ENCODE measurements at regions not wholly inside any gene's neighbourhood (a gene's known extent, or its start where the extent isn't known, plus 50 kb on each side); places are given as distances from the start of the nearest gene placed in this dataset.
A peak's percentile ranks its signal among the peaks of the same experiment; 100 is the strongest.

GRCh38 chrX:68588602-68589371 lies 58.7 kb upstream of the STARD8 start:
- Histone ChIP-seq H3K27me3 (ENCODE audit: insufficient read depth, poor library complexity, severe bottlenecking) (no peaks in the 10 kb centered on the region), H3K27ac (ENCODE audit: poor library complexity, severe bottlenecking) (no peak overlapping the region), H3K4me3 (ENCODE audit: severe bottlenecking) (no peak overlapping the region), H3K4me1 (ENCODE audit: insufficient read depth, poor library complexity, severe bottlenecking) (no peaks in the 10 kb centered on the region), H3K36me3 (ENCODE audit: low read depth) (no peaks in the 10 kb centered on the region), H3K9me3 (ENCODE audit: severe bottlenecking) (no peaks in the 10 kb centered on the region)
- peak; percentile 36; the same call in 2 of the 3 replicates for ATAC-seq (ENCODE audit: low read depth)
- no peak for TF ChIP-seq CTCF (IDR thresholded peaks at IDR 0.05; ENCODE audit: poor library complexity, severe bottlenecking)
- DNase-seq (ENCODE audit: low spot score): no peak

GRCh38 chrX:68589372-68589753 lies 58.1 kb upstream of the STARD8 start:
- Histone ChIP-seq H3K9me3 (ENCODE audit: severe bottlenecking) (no peaks in the 10 kb centered on the region), H3K4me1 (ENCODE audit: insufficient read depth, poor library complexity, severe bottlenecking) (no peaks in the 10 kb centered on the region), H3K27ac (ENCODE audit: poor library complexity, severe bottlenecking) (no peak overlapping the region), H3K36me3 (ENCODE audit: low read depth) (no peaks in the 10 kb centered on the region), H3K27me3 (ENCODE audit: insufficient read depth, poor library complexity, severe bottlenecking) (no peaks in the 10 kb centered on the region), H3K4me3 (ENCODE audit: severe bottlenecking) (no peak overlapping the region)
- ATAC-seq (ENCODE audit: low read depth) (no peak), DNase-seq (ENCODE audit: low spot score) (no peak)
- no peak for TF ChIP-seq CTCF (IDR thresholded peaks at IDR 0.05; ENCODE audit: poor library complexity, severe bottlenecking)

- no peak for TF ChIP-seq CTCF (IDR thresholded peaks at IDR 0.05; ENCODE audit: poor library complexity, severe bottlenecking)
- H3K27ac ChIP-seq (ENCODE audit: poor library complexity, severe bottlenecking): no peak overlapping the region
- H3K9me3 ChIP-seq (ENCODE audit: severe bottlenecking): no peaks in the 10 kb centered on the region
- no peaks in the 10 kb centered on the region for H3K27me3 ChIP-seq (ENCODE audit: insufficient read depth, poor library complexity, severe bottlenecking)
- ATAC-seq (ENCODE audit: low read depth) (no peak), DNase-seq (ENCODE audit: low spot score) (no peak)
- H3K4me1 ChIP-seq (ENCODE audit: insufficient read depth, poor library complexity, severe bottlenecking): no peaks in the 10 kb centered on the region
- no peaks in the 10 kb centered on the region for H3K36me3 ChIP-seq (ENCODE audit: low read depth)
- no peak overlapping the region for H3K4me3 ChIP-seq (ENCODE audit: severe bottlenecking)
Observed at GRCh38 chrX:68594769-68595168, 52.7 kb upstream of the STARD8 start.

GRCh38 chrX:68596871-68597270 lies 50.6 kb upstream of the STARD8 start:
- no peak for DNase-seq (ENCODE audit: low spot score)
- no peak for TF ChIP-seq CTCF (IDR thresholded peaks at IDR 0.05; ENCODE audit: poor library complexity, severe bottlenecking)
- H3K4me1 ChIP-seq (ENCODE audit: insufficient read depth, poor library complexity, severe bottlenecking): no peaks in the 10 kb centered on the region
- ATAC-seq (ENCODE audit: low read depth): no peak
- no peaks in the 10 kb centered on the region for H3K9me3 ChIP-seq (ENCODE audit: severe bottlenecking)
- no peaks in the 10 kb centered on the region for H3K27me3 ChIP-seq (ENCODE audit: insufficient read depth, poor library complexity, severe bottlenecking)
- no peak overlapping the region for H3K27ac ChIP-seq (ENCODE audit: poor library complexity, severe bottlenecking)
- no peaks in the 10 kb centered on the region for H3K36me3 ChIP-seq (ENCODE audit: low read depth)
- H3K4me3 ChIP-seq (ENCODE audit: severe bottlenecking): no peak overlapping the region

All from RWPE2 (cell line).